Activated naive CD8-positive, alpha-beta T cell treated with anti-CD3 and anti-CD28 coated beads, Interleukin-2, amount 10 ng/mL, durations not matched to agents 7 days and 5 days (primary cell): ENCODE measurements at regions not wholly inside any gene's neighbourhood (a gene's known extent, or its start where the extent isn't known, plus 50 kb on each side); places are given as distances from the start of the nearest gene placed in this dataset.

ENCODE experiments used
- ATAC-seq: fragments of 150-1000 bp; cut with Tn5 transposase; one replicate; pipeline ENCODE4 v1.10.0; 2021; ENCODE audit warnings: low read depth, moderate library complexity
- POLR2A ChIA-PET: fragments of 350-600 bp; sonication (Branson Sonifier 250); formaldehyde crosslinking; loops from one replicate; lab custom pipeline; 2021; ENCODE audit warnings: antibody characterized with exemption; lab: Charles Lee
- DNase-seq: peaks from one replicate; pipeline ENCODE4 v3.0.0; 2021
- H3K27ac Mint-ChIP-seq: one replicate; pipeline ENCODE4 v1.8.0; 2022; ENCODE audit warnings: mild to moderate bottlenecking, mixed read lengths
- H3K27me3 Mint-ChIP-seq: one replicate; pipeline ENCODE4 v1.8.0; 2022; ENCODE audit warnings: mild to moderate bottlenecking, moderate library complexity, mixed read lengths
- H3K36me3 Mint-ChIP-seq: one replicate; pipeline ENCODE4 v1.8.0; 2021; ENCODE audit warnings: mild to moderate bottlenecking, mixed read lengths
- H3K4me1 Mint-ChIP-seq: one replicate; pipeline ENCODE4 v1.8.0; 2021; ENCODE audit warnings: mixed read lengths
- H3K4me3 Mint-ChIP-seq: one replicate; pipeline ENCODE4 v1.8.0; 2022; ENCODE audit warnings: mild to moderate bottlenecking, moderate library complexity, mixed read lengths
- H3K9me3 Mint-ChIP-seq: one replicate; pipeline ENCODE4 v1.8.0; 2021; ENCODE audit warnings: mixed read lengths

GRCh38 chr15:38072348-38073177 lies 138.1 kb downstream of the TMCO5A start:
- POLR2A ChIA-PET, result no interaction called here

GRCh38 chr15:38073178-38073946 lies 138.9 kb downstream of the TMCO5A start:
- no peak for DNase-seq
- Mint-ChIP-seq H3K4me1 (peaks cover 27% of the 10 kb centered on the region), H3K36me3 (no peaks in the 10 kb centered on the region), H3K9me3 (no peaks in the 10 kb centered on the region), H3K27ac (no peak overlapping the region), H3K4me3 (peak overlapping the region; percentile 75), H3K27me3 (peaks cover 65% of the 10 kb centered on the region)
- no peak for ATAC-seq
- POLR2A ChIA-PET, result no interaction called here

More at GRCh38 chr15:38072348-38073177, 138.1 kb downstream of the TMCO5A start:
- no peaks in the 10 kb centered on the region for H3K36me3 Mint-ChIP-seq
- ATAC-seq (peak; percentile 63), DNase-seq (peak; percentile 46)
- H3K4me1 Mint-ChIP-seq, result peaks cover 27% of the 10 kb centered on the region
- peaks cover 61% of the 10 kb centered on the region for H3K27me3 Mint-ChIP-seq
- no peaks in the 10 kb centered on the region for H3K9me3 Mint-ChIP-seq
- peak overlapping the region; percentile 47 for H3K27ac Mint-ChIP-seq
- H3K4me3 Mint-ChIP-seq, result peak overlapping the region; percentile 75

DNA sequence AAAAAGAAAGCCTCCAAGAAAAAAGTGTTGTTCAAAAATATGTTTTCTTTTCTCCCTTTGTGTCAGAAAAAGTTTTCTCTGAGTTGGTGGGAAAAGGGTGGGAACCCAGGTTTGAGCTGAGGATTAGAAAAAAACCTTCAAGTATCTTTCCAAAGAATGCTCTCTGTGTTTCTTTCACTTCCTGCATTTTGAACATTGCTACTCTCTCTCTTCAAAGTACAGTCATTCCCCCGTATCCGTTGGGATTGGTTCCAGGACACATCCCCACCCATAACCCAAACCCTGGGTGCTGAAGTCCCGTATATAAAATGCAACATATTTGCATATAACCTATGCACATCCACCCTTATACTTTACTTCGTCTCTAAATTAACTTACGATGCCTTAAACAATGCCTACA lies 139.6 kb downstream of the TMCO5A start:
- DNase-seq, result no peak
- H3K9me3 Mint-ChIP-seq, result no peaks in the 10 kb centered on the region
- no peak overlapping the region for H3K4me3 Mint-ChIP-seq
- peaks cover 66% of the 10 kb centered on the region for H3K27me3 Mint-ChIP-seq
- no peaks in the 10 kb centered on the region for H3K36me3 Mint-ChIP-seq
- peaks cover 24% of the 10 kb centered on the region for H3K4me1 Mint-ChIP-seq
- no peak for ATAC-seq
- POLR2A ChIA-PET, result no interaction called here
- H3K27ac Mint-ChIP-seq, result no peak overlapping the region

DNA sequence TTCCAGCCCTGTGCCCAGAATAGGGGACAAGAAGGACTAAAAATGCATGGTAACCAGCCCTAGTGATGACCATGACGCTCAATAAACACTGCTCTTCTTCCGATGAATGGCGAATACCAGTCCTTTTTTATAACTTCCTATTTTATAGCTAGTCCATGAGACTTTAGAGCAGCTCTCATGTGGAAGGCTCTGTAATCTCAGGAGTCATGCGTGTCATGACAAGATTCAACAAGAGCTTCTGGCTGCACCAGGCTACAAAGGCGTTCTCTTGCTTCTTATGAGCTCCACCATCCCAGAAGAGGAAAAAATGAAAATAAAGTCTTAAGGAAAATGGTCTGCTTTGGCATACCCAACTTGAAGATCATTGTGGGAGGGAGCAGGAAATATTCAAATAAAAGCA lies 141.0 kb downstream of the TMCO5A start:
- Mint-ChIP-seq H3K4me1 (peaks cover 14% of the 10 kb centered on the region), H3K4me3 (no peak overlapping the region), H3K36me3 (no peaks in the 10 kb centered on the region), H3K27ac (no peak overlapping the region), H3K9me3 (no peaks in the 10 kb centered on the region), H3K27me3 (peaks cover 61% of the 10 kb centered on the region)
- ATAC-seq, result no peak
- POLR2A ChIA-PET, result interaction anchor here (0.6 kb wide), 1 partner anchor 197 kb away, joined by 3 read pairs; no protein-coding TSS in a partner anchor
- DNase-seq, result no peak

- DNase-seq (no peak), ATAC-seq (no peak)
- Mint-ChIP-seq H3K27me3 (peaks cover 58% of the 10 kb centered on the region), H3K27ac (no peak overlapping the region), H3K4me1 (peaks cover 10% of the 10 kb centered on the region), H3K9me3 (no peaks in the 10 kb centered on the region), H3K4me3 (no peak overlapping the region), H3K36me3 (no peaks in the 10 kb centered on the region)
- POLR2A ChIA-PET, result no interaction called here
Observed at GRCh38 chr15:38076786-38077185, 142.3 kb downstream of the TMCO5A start.

- Mint-ChIP-seq H3K27me3 (peaks cover 42% of the 10 kb centered on the region), H3K36me3 (no peaks in the 10 kb centered on the region), H3K27ac (no peak overlapping the region), H3K9me3 (no peaks in the 10 kb centered on the region), H3K4me1 (peaks cover 7% of the 10 kb centered on the region), H3K4me3 (no peak overlapping the region)
- no peak for DNase-seq
- no peak for ATAC-seq
- POLR2A ChIA-PET, result no interaction called here
Observed at GRCh38 chr15:38079236-38079635, 144.8 kb downstream of the TMCO5A start.

DNA sequence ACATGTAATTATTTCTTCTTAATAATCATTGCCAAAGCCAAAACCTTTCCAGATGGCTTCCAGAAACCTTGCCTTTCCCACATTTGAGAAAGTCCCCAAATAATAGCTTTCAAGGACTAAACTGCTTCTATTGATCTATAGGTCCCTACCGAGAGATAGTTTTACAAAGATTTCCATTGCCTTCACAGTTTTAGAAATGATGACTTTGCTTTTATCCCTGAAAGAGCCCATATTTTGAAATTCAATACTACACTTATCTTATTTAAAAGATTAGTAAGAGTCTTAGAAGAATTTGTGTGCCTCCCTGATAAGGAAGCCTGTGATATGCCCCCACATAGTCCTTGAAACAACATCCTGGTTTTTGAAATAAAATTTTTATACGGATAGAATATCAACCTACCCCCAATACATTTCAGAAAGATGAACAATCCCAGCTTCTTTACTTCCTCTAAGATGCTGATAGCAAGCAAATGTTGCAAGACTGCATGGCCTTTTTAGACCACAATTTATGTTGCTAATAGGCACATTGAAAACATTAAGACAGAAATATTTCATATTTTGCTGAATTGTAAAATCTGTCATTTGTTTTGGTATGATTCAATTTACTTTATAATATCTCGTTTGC lies 146.3 kb downstream of the TMCO5A start:
- Mint-ChIP-seq H3K9me3 (no peaks in the 10 kb centered on the region), H3K4me1 (peaks cover 15% of the 10 kb centered on the region), H3K36me3 (no peaks in the 10 kb centered on the region), H3K4me3 (no peak overlapping the region), H3K27ac (no peak overlapping the region), H3K27me3 (peaks cover 38% of the 10 kb centered on the region)
- POLR2A ChIA-PET, result interaction anchor here (0.7 kb wide), 1 partner anchor 290 kb away, joined by 4 read pairs; no protein-coding TSS in a partner anchor
- DNase-seq, result no peak
- ATAC-seq, result no peak

DNA sequence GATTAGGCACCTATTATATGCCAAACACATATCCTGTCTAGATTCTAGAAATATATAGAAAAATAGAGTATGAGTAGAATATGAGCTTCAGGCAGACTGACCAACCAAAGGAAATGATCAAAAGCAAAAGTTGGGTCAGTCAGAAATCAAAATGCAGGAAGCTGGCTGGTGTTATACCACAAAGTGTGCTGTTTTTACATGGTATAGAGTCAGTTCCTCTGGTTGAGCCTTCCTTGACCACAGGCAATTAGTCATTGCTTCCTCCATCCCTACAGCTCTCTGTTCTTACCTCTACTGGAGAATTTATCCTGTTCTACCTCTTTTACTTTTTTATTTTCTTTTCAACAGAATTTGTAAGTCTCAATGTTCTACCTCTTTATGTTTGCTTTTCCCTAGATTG lies 149.8 kb downstream of the TMCO5A start:
- no peak for DNase-seq
- Mint-ChIP-seq H3K27me3 (peaks cover 42% of the 10 kb centered on the region), H3K4me1 (peaks cover 17% of the 10 kb centered on the region), H3K9me3 (no peaks in the 10 kb centered on the region), H3K4me3 (peak overlapping the region; percentile 35), H3K27ac (no peak overlapping the region), H3K36me3 (no peaks in the 10 kb centered on the region)
- POLR2A ChIA-PET, result interaction anchor here (0.5 kb wide), 1 partner anchor 16 kb away, joined by 4 read pairs; no protein-coding TSS in a partner anchor
- ATAC-seq, result peak; percentile 61

DNA sequence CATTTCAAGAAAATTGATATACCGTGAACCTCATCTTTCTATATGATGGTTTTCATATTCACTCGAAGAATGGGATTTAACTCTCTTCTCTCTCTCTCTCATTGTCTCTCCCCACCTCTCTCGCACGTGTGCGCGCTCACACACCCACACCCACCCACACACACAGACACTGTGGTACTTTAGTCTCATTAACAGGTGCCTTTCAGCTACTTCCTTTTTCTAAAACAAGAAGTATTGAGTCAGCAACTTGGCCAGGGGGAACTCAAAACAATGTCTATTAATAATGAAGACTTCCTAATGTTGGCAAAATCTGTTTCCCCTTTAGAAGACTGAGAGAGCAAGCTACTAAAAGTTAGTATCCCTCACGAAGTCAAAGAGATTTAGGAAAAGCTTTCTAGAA lies 150.7 kb downstream of the TMCO5A start:
- H3K9me3 Mint-ChIP-seq, result no peaks in the 10 kb centered on the region
- DNase-seq (no peak), ATAC-seq (no peak)
- POLR2A ChIA-PET, result no interaction called here
- H3K4me1 Mint-ChIP-seq, result peaks cover 17% of the 10 kb centered on the region
- H3K4me3 Mint-ChIP-seq, result peak overlapping the region; percentile 72
- no peak overlapping the region for H3K27ac Mint-ChIP-seq
- H3K36me3 Mint-ChIP-seq, result no peaks in the 10 kb centered on the region
- H3K27me3 Mint-ChIP-seq, result peaks cover 43% of the 10 kb centered on the region

DNA sequence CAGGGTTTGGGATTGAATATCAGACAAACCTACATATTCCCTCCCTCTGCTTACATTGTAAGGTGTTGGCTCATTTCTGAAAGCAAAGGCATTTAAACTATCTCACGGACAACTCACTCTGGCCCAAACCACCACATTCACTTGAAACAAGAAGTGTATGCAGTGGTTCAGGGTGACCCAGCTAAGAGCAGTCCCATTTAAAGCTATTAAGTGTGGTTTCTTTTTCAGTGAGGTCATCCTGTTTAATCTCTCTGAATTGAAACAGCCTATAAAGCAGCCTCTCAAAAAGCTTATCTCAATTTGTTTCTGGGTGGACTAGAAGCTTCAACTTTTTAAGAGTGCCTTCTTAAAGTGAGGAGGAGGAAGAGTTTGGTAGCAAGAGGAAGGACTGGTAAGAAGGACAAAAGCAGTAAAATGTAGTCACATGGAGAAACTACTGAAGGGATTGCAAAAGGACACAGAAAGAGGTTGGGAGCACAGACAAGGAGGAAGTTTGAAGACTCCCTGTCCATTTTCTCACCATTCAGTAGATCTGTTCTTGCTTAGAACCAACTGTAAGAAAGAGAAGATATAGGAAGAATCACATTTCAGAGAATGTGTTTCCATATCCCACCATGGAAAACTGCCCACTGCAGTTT lies 151.6 kb downstream of the TMCO5A start:
- H3K27ac Mint-ChIP-seq, result no peak overlapping the region
- ATAC-seq, result no peak
- POLR2A ChIA-PET, result no interaction called here

GRCh38 chr15:38086611-38087010 lies 152.2 kb downstream of the TMCO5A start:
- ATAC-seq (no peak), DNase-seq (no peak)
- POLR2A ChIA-PET, result no interaction called here
- Mint-ChIP-seq H3K4me3 (no peak overlapping the region), H3K4me1 (peaks cover 17% of the 10 kb centered on the region), H3K27ac (no peak overlapping the region), H3K9me3 (no peaks in the 10 kb centered on the region), H3K27me3 (peaks cover 37% of the 10 kb centered on the region), H3K36me3 (no peaks in the 10 kb centered on the region)

More for the DNA sequence above, 151.6 kb downstream of the TMCO5A start:
- Mint-ChIP-seq H3K9me3 (no peaks in the 10 kb centered on the region), H3K4me1 (peaks cover 17% of the 10 kb centered on the region), H3K4me3 (no peak overlapping the region), H3K27me3 (peaks cover 40% of the 10 kb centered on the region), H3K36me3 (no peaks in the 10 kb centered on the region)
- DNase-seq, result no peak

DNA sequence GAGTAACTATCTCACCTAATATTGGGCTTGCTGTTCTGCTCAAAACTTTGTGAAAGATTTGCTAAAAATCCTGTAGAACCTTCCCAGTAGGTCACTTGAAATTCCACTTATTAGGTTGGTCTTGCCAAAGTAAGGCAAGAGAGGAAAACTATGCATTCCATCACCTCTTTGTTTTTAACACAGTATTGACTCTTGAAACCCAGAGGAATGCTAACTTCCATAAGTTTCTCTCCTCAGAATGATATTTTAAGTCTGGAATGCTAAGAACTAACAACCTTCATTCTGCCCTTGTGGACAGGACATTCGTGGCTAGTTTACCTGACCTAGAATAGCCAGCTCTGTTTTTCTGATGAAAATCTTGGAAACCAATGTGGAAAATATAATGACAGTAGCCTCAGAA lies 154.5 kb downstream of the TMCO5A start:
- POLR2A ChIA-PET, result no interaction called here
- DNase-seq (no peak), ATAC-seq (no peak)
- Mint-ChIP-seq H3K9me3 (no peaks in the 10 kb centered on the region), H3K27me3 (peaks cover 32% of the 10 kb centered on the region), H3K4me3 (no peak overlapping the region), H3K27ac (no peak overlapping the region), H3K4me1 (peaks cover 14% of the 10 kb centered on the region), H3K36me3 (no peaks in the 10 kb centered on the region)

GRCh38 chr15:38090223-38090622 lies 155.8 kb downstream of the TMCO5A start:
- POLR2A ChIA-PET, result no interaction called here
- H3K4me1 Mint-ChIP-seq, result peaks cover 6% of the 10 kb centered on the region
- no peaks in the 10 kb centered on the region for H3K9me3 Mint-ChIP-seq
- H3K27ac Mint-ChIP-seq, result no peak overlapping the region
- DNase-seq (no peak), ATAC-seq (no peak)
- H3K4me3 Mint-ChIP-seq, result no peak overlapping the region
- H3K27me3 Mint-ChIP-seq, result peaks cover 29% of the 10 kb centered on the region
- no peaks in the 10 kb centered on the region for H3K36me3 Mint-ChIP-seq
